ENCODE measurements at regions not wholly inside any gene's neighbourhood (a gene's known extent, or its start where the extent isn't known, plus 50 kb on each side); places are given as distances from the start of the nearest gene placed in this dataset.

DNA sequence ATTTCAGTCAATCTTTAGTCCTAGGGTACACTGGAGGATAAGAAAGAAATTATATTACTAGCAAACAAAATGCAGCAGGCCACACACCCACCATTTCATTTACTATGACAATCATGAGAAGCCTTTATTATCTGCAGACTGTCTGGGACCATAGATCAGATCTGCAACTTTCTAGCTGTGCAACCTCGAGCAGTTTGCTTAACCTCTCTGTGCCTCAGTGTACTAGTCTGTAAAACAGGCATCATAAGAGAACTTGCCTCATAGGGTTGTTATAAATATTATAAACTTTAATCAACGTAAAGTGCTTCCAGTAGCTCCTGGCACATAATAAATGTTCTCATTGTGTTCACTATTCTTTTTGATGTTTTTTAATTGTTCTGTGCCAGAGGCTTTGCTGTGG lies 128.2 kb upstream of the C1QTNF7 start:
- TF ChIP-seq RAD21 (IDR thresholded peaks at IDR 0.05; ENCODE audit: low read depth) (no peak), EP300 (IDR thresholded peaks at IDR 0.05; ENCODE audit: borderline replicate concordance) (no peak), TAF1 (IDR thresholded peaks at IDR 0.05; ENCODE audit: low read depth) (no peak), NFIC (IDR thresholded peaks at IDR 0.05) (no peak), CREB1 (IDR thresholded peaks at IDR 0.05; ENCODE audit: low read depth) (no peak)
- TF ChIP-seq, protein P1, sequence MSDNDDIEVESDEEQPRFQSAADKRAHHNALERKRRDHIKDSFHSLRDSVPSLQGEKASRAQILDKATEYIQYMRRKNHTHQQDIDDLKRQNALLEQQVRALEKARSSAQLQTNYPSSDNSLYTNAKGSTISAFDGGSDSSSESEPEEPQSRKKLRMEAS (IDR thresholded peaks at IDR 0.05): no peak
- TF ChIP-seq, protein P2, sequence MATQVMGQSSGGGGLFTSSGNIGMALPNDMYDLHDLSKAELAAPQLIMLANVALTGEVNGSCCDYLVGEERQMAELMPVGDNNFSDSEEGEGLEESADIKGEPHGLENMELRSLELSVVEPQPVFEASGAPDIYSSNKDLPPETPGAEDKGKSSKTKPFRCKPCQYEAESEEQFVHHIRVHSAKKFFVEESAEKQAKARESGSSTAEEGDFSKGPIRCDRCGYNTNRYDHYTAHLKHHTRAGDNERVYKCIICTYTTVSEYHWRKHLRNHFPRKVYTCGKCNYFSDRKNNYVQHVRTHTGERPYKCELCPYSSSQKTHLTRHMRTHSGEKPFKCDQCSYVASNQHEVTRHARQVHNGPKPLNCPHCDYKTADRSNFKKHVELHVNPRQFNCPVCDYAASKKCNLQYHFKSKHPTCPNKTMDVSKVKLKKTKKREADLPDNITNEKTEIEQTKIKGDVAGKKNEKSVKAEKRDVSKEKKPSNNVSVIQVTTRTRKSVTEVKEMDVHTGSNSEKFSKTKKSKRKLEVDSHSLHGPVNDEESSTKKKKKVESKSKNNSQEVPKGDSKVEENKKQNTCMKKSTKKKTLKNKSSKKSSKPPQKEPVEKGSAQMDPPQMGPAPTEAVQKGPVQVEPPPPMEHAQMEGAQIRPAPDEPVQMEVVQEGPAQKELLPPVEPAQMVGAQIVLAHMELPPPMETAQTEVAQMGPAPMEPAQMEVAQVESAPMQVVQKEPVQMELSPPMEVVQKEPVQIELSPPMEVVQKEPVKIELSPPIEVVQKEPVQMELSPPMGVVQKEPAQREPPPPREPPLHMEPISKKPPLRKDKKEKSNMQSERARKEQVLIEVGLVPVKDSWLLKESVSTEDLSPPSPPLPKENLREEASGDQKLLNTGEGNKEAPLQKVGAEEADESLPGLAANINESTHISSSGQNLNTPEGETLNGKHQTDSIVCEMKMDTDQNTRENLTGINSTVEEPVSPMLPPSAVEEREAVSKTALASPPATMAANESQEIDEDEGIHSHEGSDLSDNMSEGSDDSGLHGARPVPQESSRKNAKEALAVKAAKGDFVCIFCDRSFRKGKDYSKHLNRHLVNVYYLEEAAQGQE (IDR thresholded peaks at IDR 0.05; ENCODE audit: low read depth): no peak

Measured in Ishikawa (cell line).